Stimulated activated CD4-positive, alpha-beta T cell treated with anti-CD3 and anti-CD28 coated beads, Interleukin-4, amount 100 ng/mL, for 1 hour (primary cell): ENCODE measurements at regions not wholly inside any gene's neighbourhood (a gene's known extent, or its start where the extent isn't known, plus 50 kb on each side); places are given as distances from the start of the nearest gene placed in this dataset.

Experiments used
- DNase-seq: peaks from one replicate; pipeline ENCODE4 v3.0.0-alpha.2; 2020

- no peak for DNase-seq
These were observed 88.1 kb downstream of the YTHDF1 start for GRCh38 chr20:63127700-63128364.

GRCh38 chr20:63126876-63127699, 88.8 kb downstream of the YTHDF1 start:
- DNase-seq, result no peak

GRCh38 chr20:63125838-63126601, 89.9 kb downstream of the YTHDF1 start:
- no peak for DNase-seq

- DNase-seq, result no peak
These were observed 90.4 kb downstream of the YTHDF1 start for GRCh38 chr20:63125581-63125837.

- DNase-seq, result no peak
These were observed 91.0 kb downstream of the YTHDF1 start for GRCh38 chr20:63124782-63125580.

- no peak for DNase-seq
These were observed 91.7 kb downstream of the YTHDF1 start for GRCh38 chr20:63124092-63124781.

- DNase-seq, result no peak
These were observed 92.6 kb downstream of the YTHDF1 start for GRCh38 chr20:63123331-63123741.

GRCh38 chr20:63122626-63123025, 93.3 kb downstream of the YTHDF1 start:
- no peak for DNase-seq

- DNase-seq, result no peak
These were observed 94.1 kb downstream of the YTHDF1 start for GRCh38 chr20:63121749-63122405.

- no peak for DNase-seq
These were observed 94.7 kb downstream of the YTHDF1 start for GRCh38 chr20:63121246-63121645.

- DNase-seq, result no peak
These were observed 95.2 kb downstream of the YTHDF1 start for GRCh38 chr20:63120808-63121090.

- DNase-seq, result no peak
These were observed 95.7 kb downstream of the YTHDF1 start for GRCh38 chr20:63119963-63120807.

GRCh38 chr20:63119121-63119962, 96.6 kb downstream of the YTHDF1 start:
- no peak for DNase-seq

GRCh38 chr20:63118303-63119120, 97.4 kb downstream of the YTHDF1 start:
- no peak for DNase-seq

GRCh38 chr20:63117661-63118302, 98.1 kb downstream of the YTHDF1 start:
- no peak for DNase-seq

GRCh38 chr20:63117151-63117550, 98.8 kb downstream of the YTHDF1 start:
- no peak for DNase-seq

- no peak for DNase-seq
These were observed 99.4 kb downstream of the YTHDF1 start for GRCh38 chr20:63116412-63117106.
